ENCODE measurements at regions not wholly inside any gene's neighbourhood (a gene's known extent, or its start where the extent isn't known, plus 50 kb on each side); places are given as distances from the start of the nearest gene placed in this dataset.

- TF ChIP-seq CSRNP3 (CRISPR knock-in tag; IDR thresholded peaks at IDR 0.05), result no peak
- TF ChIP-seq ZFP3 (CRISPR knock-in tag; IDR thresholded peaks at IDR 0.05), result no peak
- no peak for TF ChIP-seq SNAI2 (CRISPR knock-in tag; IDR thresholded peaks at IDR 0.05)
- TF ChIP-seq ZNF70 (CRISPR knock-in tag; IDR thresholded peaks at IDR 0.05), result no peak
Observed at GRCh38 chr3:163785693-163786092, 1292.6 kb downstream of the SI start (continued).

- ATAC-seq, result no peak
- no peak for TF ChIP-seq SNAI2 (CRISPR knock-in tag; IDR thresholded peaks at IDR 0.05)
- no peak for TF ChIP-seq ZNF70 (CRISPR knock-in tag; IDR thresholded peaks at IDR 0.05)
- no peak for TF ChIP-seq CREB5 (CRISPR knock-in tag; IDR thresholded peaks at IDR 0.05; ENCODE audit: low read depth)
- TF ChIP-seq ARNTL (CRISPR knock-in tag; IDR thresholded peaks at IDR 0.05; ENCODE audit: borderline replicate concordance, low read depth), result no peak
- TF ChIP-seq ZNF8 (CRISPR knock-in tag; IDR thresholded peaks at IDR 0.05), result no peak
- no peak for TF ChIP-seq ESRRG (CRISPR knock-in tag; IDR thresholded peaks at IDR 0.05)
- TF ChIP-seq TCF4 (CRISPR knock-in tag; IDR thresholded peaks at IDR 0.05; ENCODE audit: borderline replicate concordance), result no peak
- no peak for TF ChIP-seq ZC3H10 (CRISPR knock-in tag; IDR thresholded peaks at IDR 0.05)
- no peak for TF ChIP-seq POU6F1 (CRISPR knock-in tag; IDR thresholded peaks at IDR 0.05; ENCODE audit: borderline replicate concordance, low read depth)
- no peak for TF ChIP-seq TSHZ2 (CRISPR knock-in tag; IDR thresholded peaks at IDR 0.05)
- no peak for TF ChIP-seq OSR1 (CRISPR knock-in tag; IDR thresholded peaks at IDR 0.05)
- no peak for TF ChIP-seq ZNF565 (CRISPR knock-in tag; conservative IDR thresholded peaks at IDR 0.05; ENCODE audit: low read depth)
- TF ChIP-seq PPARA (CRISPR knock-in tag; IDR thresholded peaks at IDR 0.05; ENCODE audit: borderline replicate concordance), result no peak
- no peak for TF ChIP-seq BACH2 (CRISPR knock-in tag; IDR thresholded peaks at IDR 0.05; ENCODE audit: borderline replicate concordance)
- TF ChIP-seq ZFP30 (CRISPR knock-in tag; IDR thresholded peaks at IDR 0.05), result no peak
- TF ChIP-seq PATZ1 (CRISPR knock-in tag; IDR thresholded peaks at IDR 0.05; ENCODE audit: borderline replicate concordance), result no peak
- no peak for TF ChIP-seq CSRNP3 (CRISPR knock-in tag; IDR thresholded peaks at IDR 0.05)
- no peak for TF ChIP-seq ISL1 (CRISPR knock-in tag; IDR thresholded peaks at IDR 0.05)
- TF ChIP-seq RARB (CRISPR knock-in tag; IDR thresholded peaks at IDR 0.05), result no peak
- TF ChIP-seq CSDC2 (CRISPR knock-in tag; IDR thresholded peaks at IDR 0.05), result no peak
Observed at GRCh38 chr3:163779396-163780344, 1298.6 kb downstream of the SI start.
